ENCODE measurements at regions not wholly inside any gene's neighbourhood (a gene's known extent, or its start where the extent isn't known, plus 50 kb on each side); places are given as distances from the start of the nearest gene placed in this dataset.

GRCh38 chr5:13552361-13552760 lies 392.1 kb downstream of the DNAH5 start:
- Mint-ChIP-seq H3K4me1 (no peaks in the 10 kb centered on the region), H3K4me3 (no peak overlapping the region), H3K9me3 (no peaks in the 10 kb centered on the region), H3K27ac (no peak overlapping the region), H3K36me3 (ENCODE audit: low read depth) (no peaks in the 10 kb centered on the region), H3K27me3 (ENCODE audit: insufficient read depth, low read depth, poor library complexity) (peaks cover 4% of the 10 kb centered on the region)
- Histone ChIP-seq H4K20me1 (replicated peaks; ENCODE audit: insufficient read depth) (no peaks in the 10 kb centered on the region), H3K27me3 (ENCODE audit: insufficient read depth) (no peaks in the 10 kb centered on the region), H3F3A (replicated peaks; ENCODE audit: low read depth) (no peaks in the 10 kb centered on the region), H3K4me1 (ENCODE audit: insufficient read depth) (no peaks in the 10 kb centered on the region), H3K4me3 (no peak overlapping the region), H3K79me2 (replicated peaks; ENCODE audit: insufficient read depth) (no peaks in the 10 kb centered on the region), H3K9me2 (ENCODE audit: insufficient read depth) (no peaks in the 10 kb centered on the region), H2AFZ (no peak overlapping the region), H3K4me2 (no peak overlapping the region), H3K36me3 (ENCODE audit: insufficient read depth) (no peaks in the 10 kb centered on the region), H3K27ac (ENCODE audit: low read depth) (no peak overlapping the region)
- TF ChIP-seq NANOG (IDR thresholded peaks at IDR 0.05; ENCODE audit: borderline replicate concordance) (no peak), ZNF331 (CRISPR knock-in tag; IDR thresholded peaks at IDR 0.05; ENCODE audit: low read depth) (no peak), ZNF462 (CRISPR knock-in tag; IDR thresholded peaks at IDR 0.05) (no peak), STAT1 (IDR thresholded peaks at IDR 0.05; ENCODE audit: unreplicated experiment) (no peak), EZH2 (IDR thresholded peaks at IDR 0.05; ENCODE audit: low read depth, unreplicated experiment) (no peak)
- DNase-seq (ENCODE audit: low spot score) (no peak), ATAC-seq (no peak)

GRCh38 chr5:13551645-13552044 lies 392.8 kb downstream of the DNAH5 start:
- Histone ChIP-seq H3K4me1 (ENCODE audit: insufficient read depth) (no peaks in the 10 kb centered on the region), H3K79me2 (replicated peaks; ENCODE audit: insufficient read depth) (no peaks in the 10 kb centered on the region), H3K36me3 (ENCODE audit: insufficient read depth) (no peaks in the 10 kb centered on the region), H3F3A (replicated peaks; ENCODE audit: low read depth) (no peaks in the 10 kb centered on the region), H4K20me1 (replicated peaks; ENCODE audit: insufficient read depth) (no peaks in the 10 kb centered on the region), H2AFZ (no peak overlapping the region), H3K27ac (ENCODE audit: low read depth) (no peak overlapping the region), H3K9me2 (ENCODE audit: insufficient read depth) (no peaks in the 10 kb centered on the region), H3K4me3 (no peak overlapping the region), H3K4me2 (no peak overlapping the region), H3K27me3 (ENCODE audit: insufficient read depth) (no peaks in the 10 kb centered on the region)
- no peak for ATAC-seq
- Mint-ChIP-seq H3K27me3 (ENCODE audit: insufficient read depth, low read depth, poor library complexity) (peaks cover 4% of the 10 kb centered on the region), H3K36me3 (ENCODE audit: low read depth) (no peaks in the 10 kb centered on the region), H3K4me1 (no peaks in the 10 kb centered on the region), H3K27ac (no peak overlapping the region), H3K4me3 (no peak overlapping the region), H3K9me3 (no peaks in the 10 kb centered on the region)
- no peak for DNase-seq (ENCODE audit: low spot score)
- TF ChIP-seq EZH2 (IDR thresholded peaks at IDR 0.05; ENCODE audit: low read depth, unreplicated experiment) (no peak), ETS1 (IDR thresholded peaks at IDR 0.05) (no peak), ZNF462 (CRISPR knock-in tag; IDR thresholded peaks at IDR 0.05) (no peak)

Measured in GM23338 (cell line).